ENCODE measurements at regions not wholly inside any gene's neighbourhood (a gene's known extent, or its start where the extent isn't known, plus 50 kb on each side); places are given as distances from the start of the nearest gene placed in this dataset.

DNA sequence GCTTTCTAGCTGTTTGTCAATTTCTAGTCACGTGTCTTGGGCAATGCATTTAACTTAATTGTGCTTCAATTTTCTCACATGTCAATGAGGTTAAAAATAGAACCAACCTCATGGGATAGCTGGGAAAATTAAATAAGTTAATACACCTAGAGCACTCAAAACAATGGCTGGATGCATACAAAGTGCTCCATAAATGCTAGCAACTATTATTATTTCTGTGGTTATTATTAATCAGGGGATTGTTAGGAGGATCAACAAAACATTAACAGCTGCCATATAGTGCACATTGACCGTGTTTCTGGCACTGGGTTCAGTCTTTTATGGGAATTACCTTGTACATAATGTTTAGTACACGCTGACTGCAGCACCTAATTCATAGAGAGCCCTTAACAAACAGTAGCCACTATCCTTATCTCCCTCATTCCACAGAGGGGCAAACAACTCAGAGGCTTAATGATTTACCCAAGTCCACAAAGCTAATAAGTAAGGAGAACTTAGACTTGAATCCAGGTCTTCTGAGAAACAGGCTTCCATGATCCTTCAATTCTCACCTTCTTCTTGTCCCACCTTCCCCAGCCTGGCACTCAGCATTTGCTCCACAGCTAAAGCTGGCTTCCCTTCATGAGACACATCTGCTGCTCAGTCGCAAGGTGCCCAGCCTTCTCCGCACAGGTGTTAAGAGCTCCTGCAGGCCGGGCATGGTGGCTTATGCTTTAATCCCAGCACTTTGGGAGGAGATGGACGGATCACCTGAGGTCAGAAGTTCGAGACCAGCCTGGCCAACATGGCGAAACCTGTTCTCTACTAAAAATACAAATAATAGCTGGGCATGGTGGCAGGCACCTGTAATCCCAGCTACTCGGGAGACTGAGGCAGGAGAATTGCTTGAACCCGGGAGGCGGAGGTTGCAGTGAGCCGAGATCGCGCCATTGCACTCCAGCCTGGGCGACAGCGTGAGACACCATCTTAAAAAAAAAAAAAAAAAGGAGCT is 137.4 kb upstream of the ABCA1 start:
- no peak for DNase-seq

DNA sequence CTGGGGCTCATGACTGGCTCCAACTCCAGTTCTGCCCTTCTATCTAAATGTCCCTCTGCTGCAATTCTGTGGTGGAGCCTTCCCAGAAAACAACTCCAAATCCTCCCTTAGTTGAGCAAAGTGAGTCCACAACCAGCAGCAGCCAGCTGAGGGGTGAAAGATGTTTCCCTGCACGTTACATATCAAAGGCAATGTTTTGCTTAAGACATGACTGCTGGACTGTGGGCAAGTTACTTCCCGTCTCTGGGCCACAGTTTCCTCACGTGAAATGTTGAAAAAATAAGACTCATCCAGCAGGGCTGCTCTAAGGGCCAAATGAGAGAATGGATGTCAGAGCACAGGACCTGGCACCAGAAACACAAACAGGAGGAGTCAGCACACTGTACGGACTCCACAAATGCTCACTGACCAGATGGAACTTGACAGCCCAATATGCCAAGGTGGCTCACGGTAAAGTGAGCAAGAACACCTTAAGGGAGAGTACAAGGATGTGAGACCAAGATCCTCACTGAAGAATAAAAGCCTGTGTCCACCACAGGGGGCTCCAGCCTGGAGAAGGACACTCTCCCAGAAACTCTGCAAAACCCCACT is 138.4 kb upstream of the ABCA1 start:
- DNase-seq = no peak

DNA sequence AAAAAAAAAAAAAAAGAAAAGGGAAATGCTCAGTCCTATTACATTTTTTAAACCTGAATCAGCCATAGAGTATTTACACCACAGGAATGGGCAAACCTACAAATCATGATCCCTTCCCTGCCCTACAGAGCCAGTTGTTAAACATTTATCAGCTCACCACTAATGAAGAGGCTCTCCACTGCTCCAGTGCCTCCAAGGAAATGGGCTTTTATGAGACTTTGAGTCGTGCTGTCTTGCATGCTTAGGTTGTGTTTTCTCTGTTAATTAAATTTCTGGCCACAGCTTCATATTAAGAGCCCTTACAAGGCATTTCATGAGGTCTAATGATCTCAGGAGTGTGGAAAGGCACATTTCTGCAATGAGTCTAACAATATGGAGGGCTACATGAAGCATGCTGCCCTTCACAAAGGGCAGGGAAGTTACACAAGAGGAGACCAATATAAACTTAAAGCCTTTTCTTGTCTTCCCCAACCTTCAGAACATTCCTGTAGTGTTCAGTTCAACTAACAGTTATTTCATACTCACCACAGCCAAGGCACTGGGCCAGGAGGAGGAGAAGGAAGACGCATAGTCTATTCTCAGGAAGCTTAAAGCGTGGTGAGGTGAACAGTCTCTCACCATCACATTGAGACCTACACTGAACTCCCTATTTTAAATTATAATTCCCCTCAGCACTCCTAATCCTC is 140.1 kb upstream of the ABCA1 start:
- DNase-seq = no peak

DNA sequence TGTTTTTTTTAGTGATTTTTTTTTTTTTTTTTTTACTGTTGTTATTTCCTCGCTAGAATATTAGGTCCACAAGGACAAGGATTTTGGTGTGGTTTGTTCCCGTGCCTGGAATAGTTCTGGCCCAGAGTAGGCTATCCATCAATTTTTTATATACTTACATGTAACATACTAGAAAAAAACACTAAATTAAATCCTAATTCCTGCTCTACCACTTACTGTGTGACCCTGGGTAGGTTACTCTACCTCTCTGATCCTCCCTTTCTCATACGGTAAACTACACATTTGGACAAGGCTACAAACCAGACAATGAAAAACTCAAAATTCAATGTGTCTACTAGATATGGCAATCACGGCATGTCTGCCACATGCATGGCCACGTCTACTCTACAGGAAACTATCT is 141.3 kb upstream of the ABCA1 start:
- no peak for DNase-seq

DNA sequence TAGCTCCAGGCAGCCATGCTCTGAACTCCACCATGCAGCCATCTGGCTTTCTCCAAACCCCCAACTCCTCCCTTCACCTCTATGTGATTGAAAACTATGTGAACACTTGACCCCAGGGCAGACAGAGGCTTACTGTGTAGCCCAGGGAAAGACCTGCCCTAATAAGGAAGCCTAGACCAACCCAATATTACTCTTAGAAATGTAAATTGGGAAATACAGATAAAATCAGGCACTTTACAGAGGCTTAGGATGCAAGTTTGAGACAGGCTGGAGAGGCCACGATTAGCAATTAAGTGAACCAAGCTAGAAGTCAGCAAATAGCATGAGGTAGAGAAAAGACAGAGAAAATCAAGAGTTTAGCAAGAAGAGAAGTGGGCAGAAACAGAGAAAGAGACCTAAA is 141.7 kb upstream of the ABCA1 start:
- no peak for DNase-seq

DNA sequence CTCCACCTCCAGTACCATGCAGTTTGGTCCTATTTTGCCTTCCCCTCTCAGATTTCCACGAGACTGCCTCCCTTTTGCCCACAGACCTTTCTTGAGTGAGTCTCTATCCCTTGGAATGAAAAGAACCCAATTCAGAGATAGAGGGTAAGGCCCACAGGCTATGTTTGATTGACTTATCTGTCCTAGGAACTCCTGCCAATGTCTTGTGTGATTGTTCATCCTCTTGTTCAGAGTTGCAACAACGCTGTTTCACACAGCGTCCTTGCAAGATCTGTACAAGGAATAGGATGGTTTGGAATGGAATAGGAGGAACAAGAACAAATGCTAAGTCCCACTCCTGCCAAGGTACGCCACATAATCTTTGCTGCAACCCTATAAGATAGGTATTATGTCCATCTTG is 142.2 kb upstream of the ABCA1 start:
- DNase-seq = no peak

DNA sequence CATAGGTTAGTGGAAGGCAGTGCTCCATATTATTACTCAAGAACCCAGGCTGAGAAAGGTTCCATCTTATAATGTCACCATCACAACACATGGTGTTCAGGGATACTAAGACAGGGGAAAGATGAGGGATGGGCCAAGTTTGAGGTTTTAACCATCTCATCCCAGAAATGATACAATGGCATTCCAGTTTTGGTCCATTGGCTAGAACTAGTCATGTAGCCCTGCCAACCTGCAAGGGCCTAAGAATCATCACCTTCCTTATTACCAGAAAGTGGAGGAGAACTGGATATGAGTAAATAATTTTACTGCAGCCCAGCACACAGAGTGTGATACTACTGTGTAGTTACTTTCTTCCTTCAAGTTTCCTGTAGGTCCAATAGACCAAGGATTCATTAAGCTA is 144.5 kb upstream of the ABCA1 start:
- DNase-seq = no peak

DNA sequence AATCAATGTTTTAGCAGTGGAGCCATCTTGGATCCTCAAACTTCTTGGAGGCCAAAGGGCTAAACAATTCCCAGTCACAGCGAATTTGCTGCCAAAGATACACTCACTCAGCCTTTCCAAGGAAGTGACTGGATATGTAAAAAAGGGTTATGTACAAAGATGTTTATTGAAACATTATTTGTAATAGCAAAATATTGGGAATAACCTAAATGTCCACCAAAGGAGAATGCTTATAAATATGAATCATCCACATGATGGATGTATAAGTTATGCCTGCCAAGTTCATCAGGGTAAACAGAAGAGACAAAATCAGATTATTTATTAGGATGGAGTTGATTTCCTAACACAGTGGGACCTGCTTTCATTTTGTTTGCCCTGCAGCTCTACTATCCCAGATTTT is 145.2 kb upstream of the ABCA1 start:
- DNase-seq = no peak

DNA sequence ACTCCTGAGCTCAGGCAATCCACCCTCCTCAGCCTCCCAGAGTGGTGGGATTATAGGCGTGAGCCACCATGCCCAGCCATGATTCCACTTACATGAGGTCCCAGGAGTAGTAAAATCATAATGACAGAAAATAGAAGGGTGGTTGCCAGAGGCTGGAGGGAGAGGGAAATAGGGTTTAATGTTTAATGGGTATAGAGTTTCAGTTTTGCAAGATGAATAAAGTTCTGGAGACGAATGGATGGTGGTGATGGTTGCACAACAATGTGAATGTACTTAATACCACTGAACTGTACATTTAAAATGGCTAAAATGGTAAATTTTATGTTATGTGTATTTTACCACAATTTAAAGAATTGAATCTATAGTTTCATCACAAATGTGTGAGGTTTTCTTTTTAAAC is 146.5 kb upstream of the ABCA1 start:
- DNase-seq = no peak

DNA sequence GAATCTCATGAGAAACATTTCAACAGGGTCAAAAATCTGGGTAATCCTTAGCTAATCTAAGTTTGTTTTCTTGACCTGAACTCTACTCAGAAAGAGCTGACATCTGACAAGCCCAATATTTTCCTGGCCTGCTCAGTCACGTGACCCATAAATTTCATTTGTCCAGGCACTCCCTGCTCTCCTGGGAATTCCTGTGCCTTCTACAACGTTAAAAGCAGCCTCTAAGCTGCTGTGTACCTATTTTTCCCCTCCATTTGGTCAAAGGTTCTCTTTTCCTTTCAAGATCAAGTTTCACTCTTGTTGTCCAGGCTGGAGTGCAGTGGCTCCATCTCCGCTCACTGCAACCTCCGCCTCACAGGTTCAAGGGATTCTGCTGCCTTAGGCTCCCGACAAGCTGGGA is 148.8 kb upstream of the ABCA1 start:
- DNase-seq = no peak

DNA sequence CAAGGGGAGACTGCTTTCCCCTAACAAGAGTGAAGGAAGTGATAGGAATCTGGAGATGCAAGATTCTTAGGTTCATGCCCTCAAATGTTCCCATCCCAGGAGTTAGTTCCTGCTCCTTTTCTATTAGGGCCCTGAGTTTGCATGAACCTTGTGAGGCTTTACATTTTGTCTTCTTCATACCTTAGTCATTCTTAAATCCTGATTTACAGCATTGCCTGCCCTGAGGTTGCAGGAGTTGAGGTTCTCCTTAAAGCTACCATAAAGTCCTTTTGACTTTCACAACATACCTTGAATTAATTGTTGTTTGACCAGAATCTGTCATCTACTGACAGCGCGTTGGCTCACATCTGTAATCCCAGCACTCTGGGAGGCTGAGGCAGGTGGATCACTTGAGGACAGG is 151.5 kb upstream of the ABCA1 start:
- no peak for DNase-seq

DNA sequence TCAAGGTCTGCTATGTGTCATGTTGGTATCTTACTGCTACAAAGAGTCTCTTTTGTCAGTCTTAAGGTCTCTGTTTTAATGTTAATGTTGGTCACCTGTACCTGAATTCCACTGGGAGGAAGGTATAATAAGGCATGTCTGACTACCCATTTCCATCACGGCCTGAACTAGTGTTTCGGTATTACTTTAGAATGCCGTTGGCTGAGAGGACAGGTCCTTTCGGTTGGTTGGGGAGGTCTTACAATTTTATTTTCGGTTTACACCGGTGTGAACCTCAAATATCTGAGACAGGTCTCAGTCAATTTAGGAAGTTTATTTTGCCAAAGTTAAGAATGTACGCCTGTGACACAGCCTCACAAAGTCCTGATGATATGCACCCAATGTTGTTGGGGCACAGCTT is 154.9 kb upstream of the ABCA1 start:
- no peak for DNase-seq

DNA sequence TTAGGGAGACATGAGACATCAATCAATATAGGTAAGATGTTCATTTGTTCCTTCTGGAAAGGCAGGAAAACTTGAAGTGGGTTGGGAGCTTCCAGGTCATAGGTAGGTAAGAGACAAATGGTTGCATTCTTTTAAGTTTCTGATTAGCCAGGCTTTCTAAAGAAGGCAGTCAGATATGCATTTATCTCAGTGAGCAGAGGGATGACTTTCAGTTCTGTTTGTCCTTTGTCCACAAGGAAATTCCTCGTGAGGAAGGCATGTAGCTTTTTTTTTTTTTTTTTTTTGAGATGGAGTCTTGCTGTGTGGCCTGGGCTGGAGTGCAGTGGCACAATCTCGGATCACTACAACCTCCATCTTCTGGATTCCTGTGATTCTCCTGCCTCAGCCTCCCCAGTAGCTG is 155.3 kb upstream of the ABCA1 start:
- no peak for DNase-seq

DNA sequence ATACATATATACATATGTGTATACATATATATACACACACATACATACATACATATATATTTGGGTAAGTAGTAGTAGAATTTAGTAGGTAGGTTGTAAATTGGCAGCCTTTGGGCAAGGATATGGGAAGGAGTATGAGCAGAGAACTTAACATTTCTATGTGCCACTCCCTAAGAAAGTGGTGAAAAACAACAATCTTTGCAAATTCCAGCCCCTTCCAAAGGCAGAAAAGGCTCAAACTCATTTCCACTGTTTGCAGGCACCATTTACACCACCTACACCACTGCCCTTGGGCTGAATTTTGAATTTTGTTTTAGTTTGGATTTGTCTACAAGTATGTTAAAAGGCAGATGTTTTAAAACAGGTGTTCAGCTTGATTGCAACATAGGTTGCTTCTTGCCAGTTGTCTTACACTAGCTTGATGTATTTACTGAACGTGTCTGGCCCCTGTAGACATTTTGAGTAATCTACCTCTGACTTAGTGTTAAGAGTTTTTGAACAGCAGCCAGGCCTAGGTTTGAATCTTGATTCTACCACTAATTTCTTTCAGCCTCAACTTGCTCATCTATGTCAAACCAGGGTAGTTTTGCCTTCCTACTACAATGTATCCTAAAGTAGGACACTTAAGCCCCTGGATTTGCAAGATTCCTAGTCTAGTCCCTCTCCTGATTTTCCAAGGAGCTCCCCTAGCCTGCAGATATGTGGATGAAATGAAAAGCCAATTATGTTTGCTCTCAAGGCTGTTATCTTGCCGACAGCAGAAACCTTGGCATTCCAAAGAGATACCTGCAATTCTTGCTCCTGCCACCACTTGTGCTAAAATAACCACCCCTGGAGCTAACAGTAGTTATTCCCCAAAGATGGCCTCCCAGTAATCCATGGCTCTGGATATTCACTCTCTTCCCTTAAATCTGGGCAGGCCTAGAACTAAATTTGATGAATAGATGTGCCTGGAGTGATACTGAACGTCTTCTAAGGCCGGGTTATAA is 156.2 kb upstream of the SLC44A1 start:
- DNase-seq = no peak

DNA sequence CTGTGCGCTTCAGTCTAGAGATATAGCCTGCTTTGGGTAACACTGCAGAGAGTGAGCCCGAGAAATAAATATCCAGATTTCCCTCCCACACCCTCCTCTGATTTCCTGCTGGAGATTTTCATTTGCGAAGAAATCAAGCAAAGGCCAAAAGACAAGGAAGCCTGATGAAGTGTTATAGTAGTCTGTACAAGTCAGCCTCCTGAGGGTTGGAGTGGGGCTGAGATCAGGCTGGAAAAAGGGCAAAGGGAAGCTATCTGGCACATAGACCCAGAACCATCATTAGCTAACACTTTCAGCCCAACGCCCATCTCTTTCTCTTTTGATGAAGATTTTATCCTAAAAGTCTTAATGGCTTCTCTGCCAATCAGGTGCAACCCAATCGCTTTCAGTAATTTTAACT is 154.6 kb upstream of the SLC44A1 start:
- no peak for DNase-seq

DNA sequence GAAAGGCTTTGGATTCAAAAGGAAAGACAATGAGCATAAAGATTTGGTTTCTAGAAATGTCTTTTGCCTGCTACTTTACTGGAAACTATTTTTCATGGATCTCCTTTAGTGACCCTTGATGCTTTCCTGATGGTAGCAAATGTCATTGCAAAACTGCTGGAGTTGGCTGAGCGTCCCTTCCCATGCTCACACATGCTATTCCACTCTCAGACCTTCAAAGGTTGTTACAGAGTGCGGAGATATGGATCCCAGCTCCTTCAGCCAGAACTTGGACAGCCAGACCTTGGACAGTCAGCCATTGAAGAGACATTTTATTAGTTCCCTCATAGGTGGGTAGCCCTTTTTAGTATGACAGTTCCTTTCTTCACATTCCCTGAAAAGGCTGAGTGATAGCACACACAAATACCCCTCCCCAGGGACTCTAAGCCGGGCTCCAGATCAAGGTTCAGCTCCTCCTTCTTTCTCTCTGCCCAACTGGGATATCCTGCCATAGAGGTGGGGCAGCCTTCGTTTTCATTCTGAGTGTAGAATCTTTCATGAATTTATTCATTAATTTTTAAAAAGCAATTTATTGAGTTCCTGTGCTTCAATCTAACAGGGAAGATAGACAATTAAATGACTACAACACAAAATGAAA is 153.3 kb upstream of the SLC44A1 start:
- DNase-seq = no peak

DNA sequence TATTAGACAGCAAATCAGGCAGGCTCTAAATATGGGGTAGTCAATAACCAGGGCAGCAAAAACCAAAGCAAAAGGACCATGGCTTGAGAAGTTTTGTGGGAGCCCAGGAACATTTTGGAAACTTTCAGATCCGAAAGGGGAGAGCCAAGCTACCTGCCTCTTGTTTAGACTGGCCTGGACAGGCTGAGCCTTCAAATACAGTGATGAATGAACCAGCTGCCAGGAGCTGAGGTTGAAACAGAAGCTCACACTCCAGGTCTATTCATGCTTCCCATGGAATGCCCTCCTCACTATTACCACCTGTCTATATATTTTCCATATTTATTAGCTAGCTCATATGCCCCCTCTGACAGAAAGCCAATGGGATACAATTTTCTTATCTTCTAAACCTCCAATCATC is 150.8 kb upstream of the SLC44A1 start:
- DNase-seq = no peak

DNA sequence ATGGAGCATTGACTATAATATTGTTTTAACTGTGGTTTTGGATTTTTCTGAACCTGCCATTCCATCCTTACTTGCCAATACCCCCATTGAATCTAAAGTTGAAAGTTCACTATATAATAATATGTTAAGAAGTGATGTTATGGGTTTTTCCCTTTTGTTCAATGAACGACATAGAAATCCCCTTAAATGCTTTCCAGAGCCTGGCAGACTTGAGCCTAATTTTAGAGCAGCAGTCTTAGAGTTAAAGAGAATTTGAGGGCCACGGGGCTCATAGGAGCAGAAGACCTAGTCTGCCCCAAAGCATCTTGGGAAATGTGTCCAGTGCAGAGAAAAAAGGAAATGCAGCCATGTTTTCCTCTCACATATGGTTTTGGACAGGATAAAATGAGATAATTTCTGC is 146.1 kb upstream of the SLC44A1 start:
- no peak for DNase-seq

DNA sequence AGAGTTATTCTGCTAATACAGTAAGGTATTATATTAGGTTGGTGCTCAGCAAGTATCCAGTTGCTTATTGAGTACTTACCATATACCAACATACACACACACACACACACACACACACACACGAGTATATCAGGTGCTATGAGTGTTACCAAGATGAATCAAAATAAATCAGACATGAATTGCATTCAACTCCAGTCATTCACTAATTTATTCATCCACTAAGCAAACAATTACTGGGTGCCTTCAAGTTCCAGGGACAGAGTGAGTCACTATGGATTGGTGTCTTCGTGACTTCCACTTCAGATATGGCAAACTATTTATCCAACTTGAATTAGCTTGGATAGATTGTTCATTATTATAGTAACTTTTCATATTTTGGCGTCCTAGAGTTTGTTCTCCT is 140.7 kb upstream of the SLC44A1 start:
- DNase-seq = no peak

DNA sequence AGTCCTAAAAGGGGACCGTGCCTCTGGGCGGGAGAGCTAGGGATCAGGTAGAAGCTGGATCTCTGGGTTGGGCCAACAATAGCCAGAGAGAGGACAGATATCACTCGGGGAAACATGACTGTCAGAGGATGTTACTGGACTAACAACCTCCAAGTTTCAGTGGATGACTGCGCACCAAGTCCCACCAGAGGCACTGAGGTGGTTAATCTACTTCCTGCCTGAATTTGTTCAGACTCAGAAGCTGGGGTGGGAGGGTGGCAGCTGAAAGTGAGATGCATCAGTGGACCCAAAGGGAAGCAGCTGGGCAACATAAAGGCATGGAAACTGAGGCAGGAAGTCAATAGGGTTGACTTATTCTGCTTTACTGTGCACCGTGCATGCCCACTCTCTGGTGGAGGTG is 130.1 kb upstream of the SLC44A1 start:
- peak; percentile 57 for DNase-seq

DNA sequence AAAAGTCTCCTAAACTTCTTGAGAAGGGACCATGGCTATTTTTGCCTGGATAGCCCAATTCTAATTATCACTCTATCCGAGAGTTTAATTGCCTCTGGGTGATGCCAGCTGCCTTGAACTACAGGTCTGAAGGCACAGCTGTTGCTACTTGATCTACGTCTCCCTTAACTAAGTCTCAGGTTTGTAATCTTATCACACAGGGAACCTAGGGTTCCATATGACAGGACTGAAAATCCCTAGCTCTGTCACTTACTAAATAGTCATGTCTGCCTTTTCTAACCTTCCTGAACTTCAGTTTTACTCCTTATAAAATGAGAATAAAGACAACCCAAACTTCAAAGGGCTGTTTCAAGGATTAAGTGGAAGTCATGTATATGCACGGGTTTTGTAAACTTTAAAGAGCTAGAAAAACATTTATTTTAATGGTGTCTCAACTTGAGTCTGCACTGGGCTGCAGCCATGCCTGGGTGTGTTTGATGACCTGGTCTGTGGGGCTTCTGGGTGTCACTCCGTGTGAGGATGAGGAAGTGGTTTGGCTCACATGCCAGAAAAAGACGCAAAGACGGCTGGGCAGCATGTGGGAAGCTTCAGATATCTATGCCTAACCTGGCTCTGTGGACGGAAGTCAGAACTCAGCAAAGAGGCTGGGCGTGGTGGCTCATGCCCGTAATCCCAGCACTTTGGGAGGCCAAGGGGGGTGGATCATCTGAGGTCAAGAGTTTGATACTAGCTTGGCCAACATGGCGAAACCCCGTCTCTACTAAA is 129.3 kb upstream of the SLC44A1 start:
- DNase-seq = peak; percentile 58

All from activated CD8-positive, alpha-beta memory T cell treated with anti-CD3 and anti-CD28 coated beads, Interleukin-2, amount 50 U/mL, for 48 hours (primary cell).